Fibroblast of lung (primary cell): ENCODE measurements at regions not wholly inside any gene's neighbourhood (a gene's known extent, or its start where the extent isn't known, plus 50 kb on each side); places are given as distances from the start of the nearest gene placed in this dataset.

ENCODE experiments used
- EZH2 ChIP-seq: IDR thresholded peaks from 2 replicates; pipeline ENCODE4 v1.5.1; 2012; ENCODE audit warnings: low read length, control low read depth, mild to moderate bottlenecking; ENCODE audit errors: missing control alignments
- TF ChIP-seq, protein P1 (sequence below), 2 donors: IDR thresholded peaks in 1 of 2; conservative IDR thresholded peaks in 1 of 2; 1 replicate in 1 of 2; 2 replicates in 1 of 2; pipeline ENCODE4 v1.5.1; 2011 to 2012; ENCODE audit warnings: low read length in 2 of 2, control low read depth in 1 of 2, inconsistent platforms in 1 of 2, low read depth in 1 of 2, mild to moderate bottlenecking in 1 of 2

- TF ChIP-seq, protein P1, sequence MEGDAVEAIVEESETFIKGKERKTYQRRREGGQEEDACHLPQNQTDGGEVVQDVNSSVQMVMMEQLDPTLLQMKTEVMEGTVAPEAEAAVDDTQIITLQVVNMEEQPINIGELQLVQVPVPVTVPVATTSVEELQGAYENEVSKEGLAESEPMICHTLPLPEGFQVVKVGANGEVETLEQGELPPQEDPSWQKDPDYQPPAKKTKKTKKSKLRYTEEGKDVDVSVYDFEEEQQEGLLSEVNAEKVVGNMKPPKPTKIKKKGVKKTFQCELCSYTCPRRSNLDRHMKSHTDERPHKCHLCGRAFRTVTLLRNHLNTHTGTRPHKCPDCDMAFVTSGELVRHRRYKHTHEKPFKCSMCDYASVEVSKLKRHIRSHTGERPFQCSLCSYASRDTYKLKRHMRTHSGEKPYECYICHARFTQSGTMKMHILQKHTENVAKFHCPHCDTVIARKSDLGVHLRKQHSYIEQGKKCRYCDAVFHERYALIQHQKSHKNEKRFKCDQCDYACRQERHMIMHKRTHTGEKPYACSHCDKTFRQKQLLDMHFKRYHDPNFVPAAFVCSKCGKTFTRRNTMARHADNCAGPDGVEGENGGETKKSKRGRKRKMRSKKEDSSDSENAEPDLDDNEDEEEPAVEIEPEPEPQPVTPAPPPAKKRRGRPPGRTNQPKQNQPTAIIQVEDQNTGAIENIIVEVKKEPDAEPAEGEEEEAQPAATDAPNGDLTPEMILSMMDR (conservative IDR thresholded peaks at IDR 0.05 in 1 of 2, IDR thresholded peaks at IDR 0.05 in 1 of 2; ENCODE audit: low read depth in 1 of 2, low read length in 2 of 2), result no peak
- TF ChIP-seq EZH2, result no peak
These were observed 211.4 kb downstream of the CMPK2 start for GRCh38 chr2:6654279-6654678.
